ENCODE measurements at regions not wholly inside any gene's neighbourhood (a gene's known extent, or its start where the extent isn't known, plus 50 kb on each side); places are given as distances from the start of the nearest gene placed in this dataset.

DNA sequence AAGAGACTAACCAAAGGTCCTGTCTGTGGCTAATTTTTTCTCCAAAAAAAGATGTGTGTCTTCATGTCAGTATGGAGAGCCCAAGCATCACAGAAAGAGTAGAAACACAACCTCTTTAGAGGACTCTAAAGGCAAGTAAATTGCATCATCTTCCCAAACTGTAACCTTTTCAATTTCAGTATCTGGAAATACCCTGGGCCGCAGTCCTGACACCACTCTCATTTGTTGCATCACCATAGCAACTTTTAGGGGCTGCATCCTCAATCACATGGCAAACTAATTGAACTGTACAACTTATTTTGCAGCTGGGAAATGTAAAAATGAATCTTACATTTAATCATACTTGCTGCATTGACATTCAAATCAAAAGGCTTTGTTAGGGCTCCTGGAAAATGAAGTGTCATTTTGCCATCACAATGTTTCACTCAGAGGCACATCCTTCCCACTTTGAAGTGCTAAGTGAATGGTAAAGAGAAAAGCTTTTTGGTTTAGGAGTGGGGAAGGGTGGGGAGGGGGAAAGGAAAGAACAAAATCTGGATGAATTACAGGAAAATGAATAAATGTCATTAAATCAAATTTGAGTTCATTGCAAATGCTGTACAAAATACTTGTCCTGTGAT is 60.6 kb upstream of the GRIA1 start:
- Histone ChIP-seq H3K27me3 (ENCODE audit: control insufficient read depth in 3 of 3, insufficient read depth in 3 of 3, low read length in 2 of 3) (no peaks in the 10 kb centered on the region), H3K27ac (ENCODE audit: low read depth in 1 of 2, low read length in 1 of 2) (no peak overlapping the region), H3K36me3 (ENCODE audit: control insufficient read depth in 4 of 4, insufficient read depth in 4 of 4, low read length in 4 of 4) (no peaks in the 10 kb centered on the region), H3K9me3 (ENCODE audit: control insufficient read depth in 4 of 4, insufficient read depth in 3 of 4, low read length in 3 of 4) (no peaks in the 10 kb centered on the region), H3K4me3 (no peak overlapping the region), H3K4me1 (ENCODE audit: control insufficient read depth in 5 of 5, insufficient read depth in 5 of 5, low read length in 5 of 5) (no peaks in the 10 kb centered on the region), H3K9ac (ENCODE audit: insufficient read depth in 1 of 2, low read length in 2 of 2) (no peak overlapping the region)
- 77 to 88% methylated on average over 1 of the region's 1 CpG for WGBS, 2 donors
- ATAC-seq (ENCODE audit: insufficient read depth, low FRiP score) (no peak), DNase-seq (no peak)
- TF ChIP-seq, protein P1, sequence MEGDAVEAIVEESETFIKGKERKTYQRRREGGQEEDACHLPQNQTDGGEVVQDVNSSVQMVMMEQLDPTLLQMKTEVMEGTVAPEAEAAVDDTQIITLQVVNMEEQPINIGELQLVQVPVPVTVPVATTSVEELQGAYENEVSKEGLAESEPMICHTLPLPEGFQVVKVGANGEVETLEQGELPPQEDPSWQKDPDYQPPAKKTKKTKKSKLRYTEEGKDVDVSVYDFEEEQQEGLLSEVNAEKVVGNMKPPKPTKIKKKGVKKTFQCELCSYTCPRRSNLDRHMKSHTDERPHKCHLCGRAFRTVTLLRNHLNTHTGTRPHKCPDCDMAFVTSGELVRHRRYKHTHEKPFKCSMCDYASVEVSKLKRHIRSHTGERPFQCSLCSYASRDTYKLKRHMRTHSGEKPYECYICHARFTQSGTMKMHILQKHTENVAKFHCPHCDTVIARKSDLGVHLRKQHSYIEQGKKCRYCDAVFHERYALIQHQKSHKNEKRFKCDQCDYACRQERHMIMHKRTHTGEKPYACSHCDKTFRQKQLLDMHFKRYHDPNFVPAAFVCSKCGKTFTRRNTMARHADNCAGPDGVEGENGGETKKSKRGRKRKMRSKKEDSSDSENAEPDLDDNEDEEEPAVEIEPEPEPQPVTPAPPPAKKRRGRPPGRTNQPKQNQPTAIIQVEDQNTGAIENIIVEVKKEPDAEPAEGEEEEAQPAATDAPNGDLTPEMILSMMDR (IDR thresholded peaks at IDR 0.05; ENCODE audit: control extremely low read depth, extremely low read depth) = no peak

DNA sequence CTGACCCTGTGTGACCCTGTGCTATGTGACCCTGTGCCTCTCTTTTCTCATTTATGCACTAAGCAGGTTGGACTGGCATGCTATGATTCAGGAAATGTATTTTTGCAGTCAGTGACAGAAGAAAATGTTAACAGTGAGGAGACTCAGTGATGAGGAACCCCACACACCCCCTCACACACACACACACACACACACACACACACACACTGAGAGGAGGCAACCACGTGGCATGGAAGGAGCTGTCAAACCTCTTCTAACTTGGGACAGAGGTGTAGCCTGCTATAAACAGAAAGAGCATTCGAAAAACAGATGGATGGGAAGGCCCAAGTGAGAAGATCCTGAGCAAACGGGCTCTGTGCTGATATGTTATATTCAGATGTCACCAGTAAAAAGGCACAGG is 57.9 kb upstream of the GRIA1 start:
- Histone ChIP-seq H3K27me3 (ENCODE audit: control insufficient read depth in 3 of 3, insufficient read depth in 3 of 3, low read length in 2 of 3) (no peaks in the 10 kb centered on the region), H3K9ac (ENCODE audit: insufficient read depth in 1 of 2, low read length in 2 of 2) (no peak overlapping the region), H3K9me3 (ENCODE audit: control insufficient read depth in 4 of 4, insufficient read depth in 3 of 4, low read length in 3 of 4) (no peaks in the 10 kb centered on the region), H3K4me3 (no peak overlapping the region), H3K36me3 (ENCODE audit: control insufficient read depth in 4 of 4, insufficient read depth in 4 of 4, low read length in 4 of 4) (no peaks in the 10 kb centered on the region), H3K27ac (ENCODE audit: low read depth in 1 of 2, low read length in 1 of 2) (no peak overlapping the region), H3K4me1 (ENCODE audit: control insufficient read depth in 5 of 5, insufficient read depth in 5 of 5, low read length in 5 of 5) (no peaks in the 10 kb centered on the region)
- DNase-seq (no peak), ATAC-seq (ENCODE audit: insufficient read depth, low FRiP score) (no peak)
- WGBS, 2 donors = 60 to 62% methylated on average over 3 of the region's 3 CpGs
- TF ChIP-seq, protein P1 (IDR thresholded peaks at IDR 0.05; ENCODE audit: control extremely low read depth, extremely low read depth) = no peak

DNA sequence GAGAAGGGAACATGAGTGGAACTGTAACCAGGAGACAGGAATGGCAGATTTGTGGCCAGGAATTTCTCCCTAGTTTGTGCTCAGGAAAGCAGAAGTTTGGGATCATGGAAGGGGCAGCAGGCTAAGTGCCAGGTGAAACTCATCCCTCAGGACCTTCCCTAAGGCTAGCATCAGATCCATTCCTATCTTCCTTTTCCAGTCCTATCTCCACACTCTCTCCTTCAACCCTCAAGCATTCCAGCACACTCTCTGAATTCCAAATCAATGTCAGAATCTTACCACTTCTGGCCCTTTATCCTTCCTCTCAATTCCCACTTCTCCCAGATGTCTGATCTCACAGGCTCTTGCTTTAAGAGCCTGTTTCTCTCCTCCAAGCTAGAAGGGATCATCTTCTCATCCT is 53.2 kb upstream of the GRIA1 start:
- Histone ChIP-seq H3K9ac (ENCODE audit: insufficient read depth in 1 of 2, low read length in 2 of 2) (no peak overlapping the region), H3K4me1 (ENCODE audit: control insufficient read depth in 5 of 5, insufficient read depth in 5 of 5, low read length in 5 of 5) (no peaks in the 10 kb centered on the region), H3K36me3 (ENCODE audit: control insufficient read depth in 4 of 4, insufficient read depth in 4 of 4, low read length in 4 of 4) (no peaks in the 10 kb centered on the region), H3K9me3 (ENCODE audit: control insufficient read depth in 4 of 4, insufficient read depth in 3 of 4, low read length in 3 of 4) (no peaks in the 10 kb centered on the region), H3K27ac (ENCODE audit: low read depth in 1 of 2, low read length in 1 of 2) (no peak overlapping the region), H3K4me3 (no peak overlapping the region), H3K27me3 (ENCODE audit: control insufficient read depth in 3 of 3, insufficient read depth in 3 of 3, low read length in 2 of 3) (no peaks in the 10 kb centered on the region)
- DNase-seq = no peak
- TF ChIP-seq, protein P1 (IDR thresholded peaks at IDR 0.05; ENCODE audit: control extremely low read depth, extremely low read depth) = no peak
- ATAC-seq (ENCODE audit: insufficient read depth, low FRiP score) = no peak

DNA sequence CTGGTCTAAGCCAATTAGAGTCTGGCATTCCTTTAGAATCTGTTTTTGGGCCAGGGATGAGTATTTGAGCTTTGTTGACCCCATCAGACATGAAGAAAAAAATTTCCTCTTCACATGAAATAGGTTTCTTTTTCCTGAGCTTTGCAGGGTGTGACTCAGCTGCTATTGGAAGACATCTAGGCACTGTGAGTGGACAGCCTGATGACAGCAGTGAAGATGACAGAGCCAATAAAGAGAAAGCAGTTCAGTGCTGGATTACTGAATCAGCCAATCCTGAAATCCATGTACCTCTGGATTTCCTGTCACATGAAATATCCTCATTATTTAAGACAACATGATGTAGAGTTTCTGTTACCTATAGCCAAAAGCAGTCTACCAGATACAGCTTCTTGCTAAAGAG is 51.3 kb upstream of the GRIA1 start:
- H3K27me3 ChIP-seq (ENCODE audit: control insufficient read depth in 3 of 3, insufficient read depth in 3 of 3, low read length in 2 of 3) = no peaks in the 10 kb centered on the region
- no peak for ATAC-seq (ENCODE audit: insufficient read depth, low FRiP score)
- no peaks in the 10 kb centered on the region for H3K36me3 ChIP-seq (ENCODE audit: control insufficient read depth in 4 of 4, insufficient read depth in 4 of 4, low read length in 4 of 4)
- no peaks in the 10 kb centered on the region for H3K9me3 ChIP-seq (ENCODE audit: control insufficient read depth in 4 of 4, insufficient read depth in 3 of 4, low read length in 3 of 4)
- DNase-seq = no peak
- no peak overlapping the region for H3K4me3 ChIP-seq
- H3K27ac ChIP-seq (ENCODE audit: low read depth in 1 of 2, low read length in 1 of 2) = no peak overlapping the region
- TF ChIP-seq, protein P1 (IDR thresholded peaks at IDR 0.05; ENCODE audit: control extremely low read depth, extremely low read depth) = no peak
- H3K9ac ChIP-seq (ENCODE audit: insufficient read depth in 1 of 2, low read length in 2 of 2) = no peak overlapping the region
- H3K4me1 ChIP-seq (ENCODE audit: control insufficient read depth in 5 of 5, insufficient read depth in 5 of 5, low read length in 5 of 5) = no peaks in the 10 kb centered on the region

Data from lung (tissue), 11 donors.